ENCODE measurements at regions not wholly inside any gene's neighbourhood (a gene's known extent, or its start where the extent isn't known, plus 50 kb on each side); places are given as distances from the start of the nearest gene placed in this dataset.

DNA sequence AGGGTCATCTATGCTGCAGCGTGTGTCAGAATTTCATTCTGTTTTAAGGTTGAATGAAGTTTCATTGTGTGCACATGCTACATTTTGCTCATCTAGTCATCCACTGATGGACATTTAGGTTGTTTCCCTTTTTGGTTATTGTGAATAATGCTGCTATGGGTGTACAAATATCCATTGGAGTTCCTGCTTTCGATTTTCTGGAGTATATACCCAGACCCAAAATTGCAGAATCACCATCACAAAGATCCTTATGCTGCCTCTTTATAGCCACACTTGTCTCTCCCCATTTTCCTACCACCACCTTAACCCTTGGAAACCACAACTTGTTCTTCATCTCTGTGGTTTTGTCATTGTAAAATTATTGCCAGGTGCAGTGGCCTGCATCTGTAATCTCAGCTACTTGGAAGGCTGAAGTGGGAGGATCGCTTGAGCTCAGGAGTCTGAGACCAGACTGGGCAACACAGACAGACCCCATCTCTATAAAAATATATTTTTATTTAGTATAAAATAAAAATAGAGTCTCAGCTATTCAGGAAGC lies 166.2 kb downstream of the HSD17B3 start:
- TF ChIP-seq, protein P1, sequence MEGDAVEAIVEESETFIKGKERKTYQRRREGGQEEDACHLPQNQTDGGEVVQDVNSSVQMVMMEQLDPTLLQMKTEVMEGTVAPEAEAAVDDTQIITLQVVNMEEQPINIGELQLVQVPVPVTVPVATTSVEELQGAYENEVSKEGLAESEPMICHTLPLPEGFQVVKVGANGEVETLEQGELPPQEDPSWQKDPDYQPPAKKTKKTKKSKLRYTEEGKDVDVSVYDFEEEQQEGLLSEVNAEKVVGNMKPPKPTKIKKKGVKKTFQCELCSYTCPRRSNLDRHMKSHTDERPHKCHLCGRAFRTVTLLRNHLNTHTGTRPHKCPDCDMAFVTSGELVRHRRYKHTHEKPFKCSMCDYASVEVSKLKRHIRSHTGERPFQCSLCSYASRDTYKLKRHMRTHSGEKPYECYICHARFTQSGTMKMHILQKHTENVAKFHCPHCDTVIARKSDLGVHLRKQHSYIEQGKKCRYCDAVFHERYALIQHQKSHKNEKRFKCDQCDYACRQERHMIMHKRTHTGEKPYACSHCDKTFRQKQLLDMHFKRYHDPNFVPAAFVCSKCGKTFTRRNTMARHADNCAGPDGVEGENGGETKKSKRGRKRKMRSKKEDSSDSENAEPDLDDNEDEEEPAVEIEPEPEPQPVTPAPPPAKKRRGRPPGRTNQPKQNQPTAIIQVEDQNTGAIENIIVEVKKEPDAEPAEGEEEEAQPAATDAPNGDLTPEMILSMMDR (IDR thresholded peaks at IDR 0.05; ENCODE audit: low read depth, low read length, poor library complexity, severe bottlenecking), result no peak
- TF ChIP-seq EZH2phosphoT487 (IDR thresholded peaks at IDR 0.05; ENCODE audit: borderline replicate concordance, low read length), result no peak

Data from DOHH2 (cell line).